ENCODE measurements at regions not wholly inside any gene's neighbourhood (a gene's known extent, or its start where the extent isn't known, plus 50 kb on each side); places are given as distances from the start of the nearest gene placed in this dataset.
"Not testable (repeated sequence)": the region's sequence is repeated elsewhere in the genome, so short reads cannot be mapped to it uniquely, and the experiment has no call there.

GRCh38 chr2:234565842-234566619 is 69.2 kb upstream of the ARL4C start:
- intact Hi-C loops (cut with micrococcal nuclease) = no loop called here

GRCh38 chr2:234565201-234565600 is 68.3 kb upstream of the ARL4C start:
- intact Hi-C loops (cut with micrococcal nuclease) = no loop called here

DNA sequence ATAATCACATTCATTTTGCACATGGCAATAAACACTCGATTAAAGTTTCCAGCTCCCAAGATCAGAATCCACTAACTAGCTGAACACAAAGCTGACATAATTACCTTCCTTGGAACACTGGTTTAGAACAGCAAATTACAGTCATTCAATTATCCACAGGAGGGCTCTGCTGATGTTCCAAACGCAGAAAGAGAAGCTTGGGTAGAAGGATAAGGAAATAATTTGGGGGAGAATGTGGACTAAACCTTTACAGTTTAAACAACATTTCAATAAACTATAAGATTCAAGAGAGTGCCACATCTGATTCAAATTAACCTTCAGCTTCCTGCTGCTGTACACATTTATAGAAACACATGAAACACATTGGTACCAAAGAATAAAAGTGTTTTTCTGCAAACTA is 67.8 kb upstream of the ARL4C start:
- intact Hi-C loops (cut with micrococcal nuclease) = no loop called here

DNA sequence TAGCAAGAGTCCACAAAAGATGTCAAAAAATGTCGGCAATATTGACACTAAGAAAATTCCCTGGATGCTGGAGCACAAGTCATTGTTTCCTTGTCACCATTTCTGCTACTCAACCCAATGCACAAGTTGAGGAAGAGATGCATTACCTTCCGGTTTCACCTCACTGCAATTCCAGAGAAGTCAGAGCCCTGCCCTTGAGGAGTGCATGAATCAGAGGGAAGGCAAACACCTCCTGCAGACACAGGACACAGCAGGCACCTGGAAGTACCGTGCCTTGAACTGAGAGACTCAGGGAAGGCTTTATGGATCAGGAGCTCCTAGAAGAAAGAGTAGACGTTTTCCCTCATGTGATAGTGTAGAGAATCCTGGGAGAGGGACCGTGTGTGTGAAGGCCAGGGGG is 62.7 kb upstream of the ARL4C start:
- intact Hi-C loops (cut with micrococcal nuclease) = no loop called here

- intact Hi-C loops (cut with micrococcal nuclease) = no loop called here
Observed at GRCh38 chr2:234558642-234559041, 61.8 kb upstream of the ARL4C start.

DNA sequence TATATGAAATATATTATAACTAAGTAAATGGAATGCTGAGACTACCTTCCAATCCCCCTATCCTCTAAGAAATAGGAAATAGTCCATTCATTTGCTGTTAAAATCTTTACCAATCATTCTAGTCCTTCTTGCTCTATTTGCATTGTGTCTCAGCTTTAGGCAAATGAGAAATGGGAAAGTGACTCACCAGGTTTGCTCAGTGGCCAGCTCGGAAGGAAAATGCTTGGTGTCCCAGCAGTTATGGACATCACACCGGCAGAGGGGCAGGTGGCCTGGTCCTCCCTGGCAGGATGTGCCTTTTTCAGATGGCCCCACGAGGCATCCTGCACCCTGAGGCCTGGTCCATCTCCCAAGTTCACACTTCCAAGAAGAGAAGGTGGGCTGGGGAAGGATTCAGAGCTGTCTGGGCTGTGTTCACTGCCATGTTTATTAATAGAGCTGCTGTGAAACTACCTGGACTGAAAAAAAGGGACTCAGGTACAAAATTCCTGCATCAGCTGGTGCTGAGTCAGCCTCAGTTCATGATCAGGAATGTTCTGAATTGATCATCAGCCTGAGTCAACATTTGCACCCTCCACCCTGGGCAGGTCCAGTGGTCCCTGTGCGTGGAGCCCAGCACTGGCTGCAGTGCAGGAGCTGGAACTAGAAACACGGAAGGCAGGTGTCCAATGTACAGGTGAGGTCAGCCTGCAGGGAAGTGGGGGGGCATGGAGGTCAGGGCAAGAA is 60.1 kb upstream of the ARL4C start:
- intact Hi-C loops (cut with micrococcal nuclease) = no loop called here

DNA sequence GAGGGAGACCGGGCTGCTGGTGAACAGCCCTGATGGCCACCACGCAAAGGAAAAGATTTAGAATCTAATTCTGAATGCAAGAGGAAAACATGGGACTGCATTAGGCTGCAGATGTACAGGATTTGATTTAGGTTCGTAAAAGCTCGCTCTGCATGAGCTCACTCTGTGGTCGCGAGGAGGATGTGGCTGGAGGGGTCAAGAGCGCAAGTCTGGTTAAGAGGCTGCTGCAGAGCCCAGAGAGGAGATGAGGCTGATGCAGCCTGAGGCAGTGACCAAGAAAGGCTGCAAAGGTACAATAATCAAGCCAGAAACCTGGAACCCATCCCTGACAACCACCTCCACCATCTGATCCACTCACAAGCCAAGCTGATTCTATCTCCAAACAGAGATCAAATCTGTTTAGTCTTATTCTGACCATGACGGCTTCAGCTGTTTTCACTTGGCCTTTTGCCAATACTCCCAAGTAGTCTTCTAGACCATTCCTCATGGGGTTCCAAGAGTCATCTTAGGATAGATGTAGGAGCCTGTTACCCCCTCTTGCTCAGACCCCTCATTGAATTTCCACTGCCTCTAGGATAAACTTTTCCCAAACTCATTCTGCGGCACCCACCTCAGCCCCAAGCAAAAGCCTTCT is 58.9 kb upstream of the ARL4C start:
- intact Hi-C loops (cut with micrococcal nuclease) = no loop called here

DNA sequence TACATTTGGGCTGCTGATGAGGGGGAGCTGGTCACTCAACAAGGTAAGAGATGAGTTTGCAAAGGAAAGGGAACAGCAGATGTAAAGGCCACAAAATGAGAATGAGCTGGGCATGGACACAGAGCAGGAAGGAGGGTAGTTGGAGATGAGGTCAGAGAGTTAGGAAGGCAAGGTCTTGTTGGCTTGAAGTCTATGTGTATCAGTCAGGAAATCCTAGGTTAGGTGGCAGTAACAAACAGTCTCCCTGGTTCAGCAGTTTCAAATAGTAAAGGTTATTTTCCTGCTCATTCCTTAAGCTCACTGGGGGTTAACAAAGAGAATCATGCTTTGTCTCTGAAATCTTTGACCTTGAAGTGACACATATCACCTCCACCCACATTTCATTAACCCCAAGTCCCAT is 58.3 kb upstream of the ARL4C start:
- intact Hi-C loops (cut with micrococcal nuclease) = no loop called here

GRCh38 chr2:234553223-234553622 is 56.3 kb upstream of the ARL4C start:
- intact Hi-C loops (cut with micrococcal nuclease) = not testable (repeated sequence)

DNA sequence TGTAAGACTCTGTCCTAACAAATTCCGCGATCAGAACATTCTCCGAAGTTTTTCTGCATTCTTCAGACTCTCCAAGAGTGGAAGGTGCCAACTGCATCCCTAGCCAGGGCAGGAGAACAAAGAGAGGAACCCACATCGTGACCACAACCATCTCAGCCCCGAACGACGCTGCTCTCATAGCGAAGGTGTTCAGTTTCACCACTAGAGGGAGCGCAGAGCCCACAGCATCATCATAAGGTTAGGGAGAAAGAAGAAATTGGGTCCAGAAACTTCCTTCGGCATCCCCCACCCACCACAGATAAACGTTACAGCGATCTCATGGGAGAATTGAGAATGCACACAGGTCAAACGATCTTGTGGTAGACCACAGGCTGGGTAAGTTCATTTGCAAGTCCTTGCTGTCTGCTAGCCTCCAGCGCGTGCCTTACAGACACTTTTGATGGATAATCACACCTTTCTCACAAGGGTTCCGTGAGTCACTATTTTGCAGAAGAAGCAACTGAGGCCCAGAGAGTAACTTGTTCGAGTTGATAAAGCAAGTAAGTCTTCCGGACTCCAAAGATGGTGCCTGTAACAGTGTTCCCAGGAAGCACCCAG is 53.7 kb upstream of the ARL4C start:
- intact Hi-C loops (cut with micrococcal nuclease) = loop anchor here (1.0 to 2.0 kb wide), 2 partner anchors 556 to 1044 kb away; no protein-coding TSS in a partner anchor

DNA sequence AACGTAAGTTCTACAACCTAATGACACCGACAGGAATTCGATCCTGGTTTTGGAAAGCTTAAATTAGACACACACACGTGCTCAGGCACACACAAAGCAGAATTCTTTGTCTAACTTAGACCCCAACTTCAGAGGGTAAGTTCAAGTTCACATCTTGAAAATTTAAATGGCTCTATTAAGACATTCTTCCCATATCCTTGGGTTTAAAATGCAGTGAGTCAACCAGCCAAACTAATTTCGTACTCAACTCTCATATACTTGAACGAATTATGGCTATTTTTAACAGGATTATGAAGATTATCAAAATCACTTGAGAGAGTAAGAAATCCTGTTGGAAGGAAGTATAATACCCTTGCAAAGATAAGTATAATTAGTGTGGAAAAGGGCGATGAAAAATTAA is 53.2 kb upstream of the ARL4C start:
- intact Hi-C loops (cut with micrococcal nuclease) = loop anchor here (1.0 to 2.0 kb wide), 2 partner anchors 557 to 1044 kb away; no protein-coding TSS in a partner anchor

- intact Hi-C loops (cut with micrococcal nuclease) = loop anchor here (5.0 kb wide), 1 partner anchor 262 kb away; no protein-coding TSS in a partner anchor
Observed at GRCh38 chr2:234548695-234549420, 52.0 kb upstream of the ARL4C start.

DNA sequence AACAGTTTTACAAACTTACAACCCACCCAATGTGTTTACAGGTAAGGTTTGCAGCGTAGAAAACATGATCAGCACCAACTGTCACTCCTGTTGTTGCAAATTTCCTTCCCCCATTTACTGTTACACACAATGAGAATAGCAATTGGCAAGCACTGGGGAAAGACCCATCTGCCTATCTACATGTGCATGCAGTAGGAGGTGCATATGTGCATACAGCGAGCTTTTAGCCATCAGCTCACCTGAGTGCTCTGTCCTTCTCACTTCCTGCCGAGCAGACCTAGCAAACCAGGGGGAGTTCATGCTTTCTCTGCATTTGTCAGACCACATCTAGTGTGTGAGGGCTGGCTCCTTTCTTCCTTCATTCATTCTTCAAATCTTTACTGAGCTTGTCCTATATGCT is 49.9 kb upstream of the ARL4C start:
- intact Hi-C loops (cut with micrococcal nuclease) = loop anchor here (5.0 kb wide), 1 partner anchor 259 kb away; no protein-coding TSS in a partner anchor
